ENCODE measurements at regions not wholly inside any gene's neighbourhood (a gene's known extent, or its start where the extent isn't known, plus 50 kb on each side); places are given as distances from the start of the nearest gene placed in this dataset.

DNA sequence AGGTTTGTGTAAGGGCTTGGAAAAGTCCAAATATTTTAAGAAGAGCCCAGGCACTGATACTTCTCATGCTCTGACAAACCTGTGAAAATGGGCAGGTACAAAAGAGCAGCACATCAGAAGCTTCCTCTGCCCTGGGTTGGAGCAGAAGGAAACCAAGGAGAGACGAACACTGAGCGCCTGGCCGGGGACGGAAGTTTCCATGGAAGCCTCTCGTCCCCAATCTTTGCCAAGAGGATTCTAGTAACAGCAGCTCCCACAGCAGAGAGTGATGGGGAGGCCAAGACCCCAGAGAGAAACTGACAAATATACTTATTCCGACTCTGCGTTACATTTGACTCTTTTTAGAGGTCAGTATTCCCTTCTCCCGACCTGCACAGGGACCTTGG is 268.5 kb downstream of the C16orf95 start:
- no peak for TF ChIP-seq CTCF (conservative IDR thresholded peaks at IDR 0.05 in 1 of 2, IDR thresholded peaks at IDR 0.05 in 1 of 2; ENCODE audit: low read depth in 1 of 2, low read length in 2 of 2)
- TF ChIP-seq EZH2 (IDR thresholded peaks at IDR 0.05; ENCODE audit: low read length, missing control alignments), result no peak
